ENCODE measurements at regions not wholly inside any gene's neighbourhood (a gene's known extent, or its start where the extent isn't known, plus 50 kb on each side); places are given as distances from the start of the nearest gene placed in this dataset.

DNA sequence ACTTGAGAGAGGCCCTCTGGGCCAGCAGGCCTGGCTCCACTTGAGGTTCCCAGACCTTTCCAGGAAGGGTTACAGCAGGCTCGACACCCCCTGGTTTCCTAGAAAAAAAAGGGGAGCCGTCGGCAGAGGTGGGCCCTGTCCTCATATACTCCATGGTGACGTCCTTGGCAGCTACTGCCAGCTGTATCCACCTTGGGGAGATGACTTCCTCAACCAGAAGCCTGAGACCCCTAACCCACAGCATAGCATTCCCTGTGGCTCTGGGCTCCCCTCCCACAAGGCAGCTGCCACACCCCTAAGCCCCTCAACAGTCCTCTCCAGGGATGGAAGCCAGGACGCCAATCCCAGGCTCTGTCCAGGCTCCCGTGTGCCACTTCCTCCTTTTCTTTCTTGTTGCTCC lies 294.8 kb downstream of the CDC5L start:
- no peak for DNase-seq

DNA sequence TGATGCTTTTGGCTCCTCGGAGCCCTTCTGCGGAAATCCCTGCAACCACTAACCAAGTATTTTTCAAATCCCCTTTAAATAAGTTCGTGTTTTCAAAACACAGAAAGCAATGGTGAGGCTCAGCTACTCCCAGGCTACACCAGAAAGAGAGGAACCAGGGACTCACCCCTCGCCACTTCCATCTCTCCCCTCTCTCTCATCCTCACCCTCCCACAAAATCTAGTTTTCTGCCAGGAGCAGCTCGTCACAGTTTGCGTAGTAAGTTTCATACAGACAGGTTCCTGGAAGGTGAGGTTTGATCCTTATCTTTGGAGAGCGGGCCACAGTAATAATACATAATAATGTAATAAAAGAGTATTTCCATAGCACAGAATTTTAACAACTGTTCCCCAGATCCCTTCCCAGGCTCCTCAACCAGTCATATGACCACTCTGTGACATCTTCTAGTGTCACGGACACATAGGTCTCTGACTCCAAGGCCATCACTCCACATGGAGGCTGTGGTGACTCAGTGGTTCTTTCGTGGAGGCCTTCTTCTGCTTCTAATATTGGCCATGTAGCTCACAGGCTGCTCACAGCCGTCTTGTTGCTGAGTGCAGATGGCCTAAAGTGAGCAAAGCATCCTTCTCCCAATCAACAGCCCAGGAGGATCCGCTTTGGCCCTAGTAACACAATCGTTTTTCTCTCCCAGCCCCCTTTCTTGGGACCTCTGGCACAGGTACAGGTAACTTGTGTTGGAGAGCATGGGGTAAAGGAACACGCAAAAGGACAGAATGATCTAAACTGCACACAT lies 295.7 kb downstream of the CDC5L start:
- no peak for DNase-seq

DNA sequence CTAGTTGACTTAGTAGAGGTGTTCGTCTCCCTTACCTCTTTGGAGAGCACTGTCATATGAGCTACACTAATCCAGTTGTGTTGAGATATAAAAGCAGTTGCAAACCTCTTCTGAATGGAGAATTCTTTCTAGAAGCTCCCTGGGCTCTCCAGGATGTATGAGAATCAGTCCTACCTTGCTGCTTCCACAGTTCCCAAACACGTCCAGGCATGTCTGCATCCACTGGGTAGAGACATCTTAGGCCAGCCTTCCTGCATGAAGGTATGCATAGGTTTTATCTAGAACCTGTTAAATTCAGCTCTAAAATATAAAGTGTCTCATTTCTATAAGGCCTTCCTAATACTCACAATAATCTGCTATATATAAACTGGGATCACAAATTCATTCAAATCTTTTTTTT lies 297.7 kb downstream of the CDC5L start:
- DNase-seq, result no peak

GRCh38 chr6:44696099-44696498 lies 308.6 kb downstream of the CDC5L start:
- DNase-seq, result no peak

DNA sequence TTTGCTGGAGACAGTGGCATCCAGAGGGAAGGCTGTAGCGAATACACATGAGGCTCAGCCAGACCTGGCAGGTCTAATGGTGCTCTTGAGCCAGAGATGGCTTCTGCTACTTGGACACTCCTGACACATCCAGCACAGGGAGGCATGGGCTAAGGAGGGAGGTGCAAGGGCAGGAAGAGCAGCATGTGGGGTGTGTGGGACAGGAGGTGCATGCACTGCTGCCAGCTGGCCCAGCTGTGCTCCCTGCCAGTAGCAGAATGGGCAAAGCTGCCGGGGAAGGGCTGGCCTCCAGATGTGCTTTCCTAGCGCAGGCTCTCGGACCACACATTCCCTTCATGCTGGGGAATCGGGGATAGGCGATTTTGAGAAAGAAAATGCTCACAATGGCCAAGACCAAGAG lies 309.2 kb downstream of the CDC5L start:
- no peak for DNase-seq

DNA sequence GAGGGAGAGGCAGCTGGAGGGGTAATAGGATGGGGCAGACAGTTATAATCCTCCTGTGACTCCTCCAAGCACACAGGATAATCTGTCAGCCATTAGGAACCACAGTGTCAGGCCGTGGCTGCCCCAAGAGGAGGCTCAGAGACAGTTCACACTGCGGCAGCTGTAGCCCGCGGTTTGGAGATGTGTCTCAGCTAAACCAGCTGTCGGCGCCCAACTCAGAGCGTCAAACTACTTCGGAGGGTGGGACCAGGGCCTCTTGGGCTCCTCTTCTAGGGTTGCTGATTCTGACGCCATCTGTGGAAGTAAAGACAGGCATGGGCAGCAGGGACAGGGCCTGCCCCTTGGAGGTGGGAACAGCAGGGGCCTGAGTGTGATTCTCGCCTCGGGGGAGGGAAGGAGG lies 309.8 kb downstream of the CDC5L start:
- DNase-seq, result no peak

GRCh38 chr6:44698602-44699001 lies 311.1 kb downstream of the CDC5L start:
- DNase-seq, result no peak

DNA sequence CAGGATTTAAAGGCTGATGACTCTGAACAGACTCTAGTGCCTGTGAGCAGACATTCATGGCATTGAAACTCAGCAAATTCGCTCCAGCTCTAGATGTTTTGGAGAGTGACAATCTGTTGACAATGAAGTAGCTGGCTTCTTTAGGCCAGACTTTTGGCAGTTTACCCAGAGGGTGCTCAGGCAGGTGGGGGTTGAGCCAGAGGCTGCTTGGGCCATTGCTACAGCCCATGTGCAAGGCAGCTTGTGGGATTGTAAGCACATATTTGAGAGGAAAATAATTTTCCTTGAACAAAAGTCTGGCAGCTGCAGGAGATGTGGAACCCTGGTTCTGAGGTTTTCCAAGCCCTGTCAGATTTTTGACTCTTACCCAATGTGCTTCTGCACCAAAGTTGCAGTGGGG lies 311.6 kb downstream of the CDC5L start:
- DNase-seq, result no peak

DNA sequence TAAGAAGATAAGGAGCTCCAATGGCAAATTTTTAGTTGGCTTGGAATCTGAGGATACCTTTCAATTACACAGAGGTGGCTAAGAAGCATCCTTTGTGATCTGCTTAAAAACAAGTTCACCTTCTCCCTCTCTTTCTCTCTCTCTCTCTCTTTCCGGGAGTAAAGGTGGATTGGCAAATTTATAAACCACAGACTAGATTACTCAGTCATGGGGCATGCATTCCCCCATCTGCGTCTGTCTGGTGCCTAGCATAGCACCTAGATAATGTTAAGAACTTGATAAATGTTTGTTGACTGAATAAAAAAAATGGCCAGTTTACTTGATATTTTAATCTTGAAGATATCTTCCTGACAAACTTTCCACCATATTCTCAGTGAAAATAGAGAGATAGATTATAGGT lies 312.3 kb downstream of the CDC5L start:
- DNase-seq, result no peak

DNA sequence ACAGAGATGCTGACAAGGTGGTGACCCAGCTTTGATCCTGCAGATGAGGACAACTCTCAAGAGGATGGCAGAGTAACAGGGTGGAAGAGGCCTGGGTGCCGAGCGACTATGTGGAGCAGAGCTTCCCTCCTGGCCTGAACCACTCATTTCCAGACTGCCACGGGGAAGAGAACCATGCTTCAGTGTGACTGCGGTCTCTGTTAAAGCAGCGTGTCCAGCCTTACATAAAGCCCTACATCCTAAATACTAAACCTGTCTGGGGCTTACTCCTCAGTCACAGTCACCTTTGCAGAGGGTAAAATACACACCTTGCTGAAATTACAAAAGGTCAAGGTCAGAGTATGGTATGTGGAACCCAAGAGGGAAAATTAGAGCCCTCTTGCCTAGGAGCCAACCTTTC lies 312.9 kb downstream of the CDC5L start:
- DNase-seq, result no peak

- no peak for DNase-seq
Observed at GRCh38 chr6:44701038-44701636, 313.6 kb downstream of the CDC5L start.

DNA sequence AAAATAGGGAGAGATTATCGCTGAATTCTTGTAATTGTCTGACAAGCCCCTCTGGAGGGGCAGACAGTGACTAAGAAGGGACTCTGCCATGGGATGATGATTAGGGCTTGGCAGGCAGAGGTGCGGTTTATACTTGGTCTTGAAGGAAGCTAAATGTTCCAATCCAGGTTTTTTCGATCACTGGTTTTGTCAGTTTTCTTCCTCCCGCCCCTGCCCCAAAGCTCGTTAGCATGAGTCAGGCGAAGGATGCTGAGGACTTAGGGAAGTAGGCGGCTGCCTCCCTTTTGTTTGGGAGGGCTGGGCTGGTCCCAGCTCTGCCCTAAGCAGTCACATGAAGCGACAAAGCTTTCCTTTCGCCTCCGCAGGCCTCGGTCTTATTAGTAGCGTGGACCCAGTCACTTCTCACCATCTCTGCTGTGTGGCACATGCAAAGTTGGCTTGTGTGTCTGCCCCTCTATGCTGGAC lies 314.2 kb downstream of the CDC5L start:
- DNase-seq, result no peak

DNA sequence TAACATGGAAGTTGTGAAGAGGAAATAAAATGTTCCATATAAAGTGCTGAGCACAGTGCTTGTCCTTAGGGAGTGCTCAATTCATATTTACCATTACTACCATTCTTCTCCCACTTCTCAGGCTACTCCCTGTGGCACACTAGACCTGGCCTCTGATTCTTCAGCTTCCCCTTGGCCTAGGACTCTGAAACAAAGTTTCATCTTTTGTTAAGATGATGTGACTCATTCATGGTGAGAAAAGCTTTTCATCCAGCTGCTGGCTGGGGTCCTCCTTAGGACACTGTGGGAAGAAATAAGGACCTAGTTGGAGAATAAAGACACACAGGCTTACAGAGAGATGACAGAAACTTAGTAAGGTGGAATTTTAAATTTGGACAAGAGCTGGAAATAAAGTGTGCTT lies 314.8 kb downstream of the CDC5L start:
- DNase-seq, result no peak

DNA sequence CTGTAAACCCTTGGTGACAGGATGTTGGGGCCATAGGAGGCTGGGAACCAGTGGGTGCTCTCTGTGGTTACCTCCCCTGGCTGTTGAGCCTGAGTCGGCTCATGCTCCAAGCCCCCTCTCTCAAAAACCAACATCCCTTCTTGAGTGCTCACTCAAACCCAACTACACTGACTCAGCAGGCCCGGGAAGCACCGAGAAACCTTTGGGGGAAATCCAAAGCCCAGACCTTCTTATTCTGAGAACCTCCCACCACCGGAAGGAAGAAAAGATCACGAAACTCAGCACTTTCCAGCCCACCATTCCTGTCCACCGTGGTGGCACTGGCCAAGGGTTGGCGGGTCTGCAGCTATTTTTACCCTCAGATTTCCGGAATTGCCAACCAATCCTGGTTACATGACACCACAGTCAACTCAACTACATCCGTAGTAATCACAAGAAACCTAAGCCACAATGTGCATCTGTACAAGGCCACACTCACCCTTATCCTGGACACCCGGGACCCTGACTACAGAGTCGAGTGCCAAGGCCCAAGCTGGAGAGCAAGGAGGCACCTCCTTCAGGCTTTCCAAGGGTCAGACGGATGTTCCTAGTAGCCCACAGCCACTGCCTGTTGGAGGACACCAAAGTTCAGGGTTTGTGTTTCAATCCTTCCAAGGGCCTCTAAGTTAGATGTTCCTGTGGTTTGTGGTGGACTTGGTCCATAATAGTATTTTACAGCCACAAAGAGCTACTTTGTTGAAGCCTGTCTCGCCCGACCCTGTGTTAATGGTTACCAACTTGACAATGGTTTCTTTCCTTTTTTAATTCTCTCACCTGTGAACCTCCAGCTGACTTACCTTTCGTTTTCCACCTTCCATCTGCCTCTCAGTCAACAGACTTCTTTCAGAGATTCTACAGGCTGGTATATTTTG lies 317.0 kb downstream of the CDC5L start:
- no peak for DNase-seq

GRCh38 chr6:44705596-44705995 lies 318.1 kb downstream of the CDC5L start:
- DNase-seq, result no peak

DNA sequence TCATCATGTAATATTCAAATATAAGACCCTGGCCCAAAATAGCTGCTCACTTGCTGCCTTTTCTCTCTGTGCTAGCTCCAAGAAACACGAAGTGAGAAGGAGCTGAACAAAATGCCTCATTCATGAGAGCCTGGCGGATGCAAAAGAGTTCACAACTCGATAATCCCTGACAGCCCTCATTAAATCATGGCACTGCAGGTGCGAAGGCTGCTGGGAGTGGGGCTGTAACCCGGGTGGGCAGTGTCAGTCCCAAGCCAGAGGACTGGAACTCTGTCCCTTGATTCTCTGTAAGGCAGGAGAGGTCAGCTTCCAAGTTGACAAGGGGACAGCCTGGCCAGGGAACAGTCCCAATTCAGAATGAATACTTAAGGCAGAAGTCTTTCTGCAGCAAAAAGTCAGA lies 318.5 kb downstream of the CDC5L start:
- no peak for DNase-seq

- no peak for DNase-seq
Observed at GRCh38 chr6:44708208-44708607, 320.7 kb downstream of the CDC5L start.

DNA sequence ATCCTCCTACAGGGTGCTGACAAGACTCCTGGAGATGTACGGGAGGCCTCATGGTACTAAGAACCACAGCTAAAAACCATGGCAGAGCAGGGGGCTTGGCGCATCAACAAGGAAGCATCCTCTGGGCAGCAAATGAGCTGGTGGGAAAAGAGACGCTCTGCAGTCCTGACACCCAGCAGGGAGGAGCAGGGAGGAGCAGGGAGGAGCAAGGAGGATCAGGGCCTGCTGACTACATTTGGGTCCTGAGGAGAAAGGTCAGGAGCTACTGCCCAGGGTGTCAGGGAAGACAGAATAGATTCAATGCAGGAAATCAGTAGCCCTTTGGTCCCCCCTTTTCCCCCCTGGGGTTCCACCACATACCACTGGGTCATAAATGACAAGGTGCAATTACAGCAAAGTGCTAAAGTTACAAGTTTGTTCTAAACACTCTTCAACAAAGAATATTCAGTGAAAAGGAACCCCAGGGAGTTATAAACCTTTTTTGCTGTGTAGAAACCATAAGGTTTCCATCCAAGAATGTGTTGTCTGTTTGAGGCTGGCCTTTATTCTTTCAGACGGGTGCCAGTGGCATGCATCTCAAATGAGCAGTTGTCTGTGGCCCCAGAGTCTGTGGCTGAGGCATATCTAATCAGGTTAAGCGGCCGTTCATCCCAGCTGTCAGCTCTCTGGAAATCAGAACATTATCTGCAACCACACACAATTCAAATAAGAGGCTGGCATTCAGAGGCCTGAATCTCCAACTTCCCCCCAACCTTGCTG lies 325.0 kb downstream of the CDC5L start:
- DNase-seq, result no peak

GRCh38 chr6:44715188-44715587 lies 327.7 kb downstream of the CDC5L start:
- DNase-seq, result no peak

DNA sequence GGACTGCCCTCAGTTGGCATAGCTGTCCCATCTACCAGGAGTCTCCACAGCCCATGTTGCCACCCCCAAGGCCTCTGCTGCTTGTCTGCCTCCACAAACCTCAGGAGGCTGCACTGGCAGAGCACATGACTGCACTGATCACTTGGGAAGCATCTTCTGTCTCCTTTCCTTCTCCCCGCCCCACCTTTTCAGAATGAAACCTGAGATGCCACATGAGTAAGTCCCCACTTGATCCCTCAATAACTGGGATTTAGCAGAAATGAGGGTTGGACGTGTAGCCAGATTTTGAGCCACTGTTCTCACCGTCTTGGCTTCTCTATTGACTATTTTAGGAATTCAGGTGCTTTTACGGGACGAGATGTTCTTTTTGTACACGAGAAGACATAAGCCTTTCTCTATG lies 328.4 kb downstream of the CDC5L start:
- DNase-seq, result no peak

- no peak for DNase-seq
Observed at GRCh38 chr6:44717431-44717830, 329.9 kb downstream of the CDC5L start.

- DNase-seq, result no peak
Observed at GRCh38 chr6:44721954-44722578, 334.6 kb downstream of the CDC5L start.

All from activated naive CD4-positive, alpha-beta T cell treated with anti-CD3 and anti-CD28 coated beads, Interleukin-2, amount 50 U/mL, for 16 hours (primary cell).